PC-3 (cell line): ENCODE measurements at regions not wholly inside any gene's neighbourhood (a gene's known extent, or its start where the extent isn't known, plus 50 kb on each side); places are given as distances from the start of the nearest gene placed in this dataset.

Source experiments
- ATAC-seq: fragments of 200-7000 bp; cut with Tn5 transposase; 2 replicates; pipeline ENCODE4 v1.9.1; 2020; ENCODE audit warnings: mild to moderate bottlenecking, moderate library complexity
- BruUV-seq: library from RNA; stranded (reverse); fragments of 400-500 nt; replicated peaks from 2 replicates; lab custom pipeline; 2021; lab: Mats Ljungman, UMichigan
- CTCF ChIA-PET: fragments of 300-600 bp; sonication (Branson Sonifier 250); formaldehyde crosslinking; loops from one replicate; lab custom pipeline; 2022; ENCODE audit warnings: antibody characterized with exemption; lab: Charles Lee
- POLR2A ChIA-PET: fragments of 300-600 bp; sonication (Branson Sonifier 250); formaldehyde crosslinking; loops from one replicate; lab custom pipeline; 2022; ENCODE audit warnings: antibody characterized with exemption; ENCODE audit not compliant: unreplicated experiment; lab: Charles Lee
- DNase-seq: peaks from one replicate; pipeline ENCODE4 v3.0.0-alpha.2; 2015
- H2AFZ ChIP-seq: fragments of 300-600 bp; sonication (generic); 2 replicates; pipeline ENCODE4 v1.6.0; 2016; ENCODE audit warnings: antibody characterized with exemption, low read length
- H3F3A ChIP-seq: fragments of 300-600 bp; sonication (generic); one replicate; pipeline ENCODE4 v1.6.0; 2017; ENCODE audit warnings: antibody characterized with exemption, low read length, control low read depth, mild to moderate bottlenecking; ENCODE audit not compliant: unreplicated experiment
- H3K27ac ChIP-seq: fragments of 300-600 bp; sonication (generic); 2 replicates; pipeline ENCODE4 v1.5.1; 2016; ENCODE audit warnings: mild to moderate bottlenecking, low read length
- H3K27me3 ChIP-seq: fragments of 300-600 bp; sonication (generic); 2 replicates; pipeline ENCODE4 v1.6.1; 2016; ENCODE audit warnings: low read length, mixed read lengths
- H3K36me3 ChIP-seq: fragments of 300-600 bp; sonication (generic); 2 replicates; pipeline ENCODE4 v1.6.1; 2016; ENCODE audit warnings: low read depth, mixed run types, low read length, mixed read lengths
- H3K4me1 ChIP-seq: fragments of 300-600 bp; sonication (generic); 2 replicates; pipeline ENCODE4 v1.5.1; 2016; ENCODE audit warnings: low read length; ENCODE audit not compliant: insufficient read depth
- H3K4me2 ChIP-seq: fragments of 300-600 bp; sonication (generic); 2 replicates; pipeline ENCODE4 v1.6.0; 2016; ENCODE audit warnings: low read length
- H3K4me3 ChIP-seq: fragments of 300-600 bp; sonication (generic); 2 replicates; pipeline ENCODE4 v1.5.1; 2016; ENCODE audit warnings: mild to moderate bottlenecking, low read length, mixed read lengths
- H3K79me2 ChIP-seq: fragments of 300-600 bp; sonication (generic); 2 replicates; pipeline ENCODE4 v1.6.1; 2017; ENCODE audit warnings: low read length, mixed read lengths
- H3K9ac ChIP-seq: fragments of 300-600 bp; sonication (generic); 2 replicates; pipeline ENCODE4 v1.6.0; 2016; ENCODE audit warnings: mild to moderate bottlenecking, low read length
- H3K9me2 ChIP-seq: fragments of 300-600 bp; sonication (generic); replicated peaks from 2 replicates; pipeline ENCODE4 v1.6.1; 2016; ENCODE audit warnings: mixed run types, low read length, mixed read lengths
- H3K9me3 ChIP-seq: fragments of 300-600 bp; sonication (generic); 2 replicates; pipeline ENCODE4 v1.6.1; 2016; ENCODE audit warnings: low read length, mixed read lengths
- H4K20me1 ChIP-seq: fragments of 300-600 bp; sonication (generic); 2 replicates; pipeline ENCODE4 v1.6.1; 2016; ENCODE audit warnings: low read length, mixed read lengths
- CTCF ChIP-seq: fragments of 300-600 bp; sonication (generic); conservative IDR thresholded peaks from 2 replicates; pipeline ENCODE4 v1.5.1; 2017; ENCODE audit warnings: antibody characterized with exemption, low read depth, mild to moderate bottlenecking, low read length
- EZH2 ChIP-seq: fragments of 300-600 bp; sonication (generic); IDR thresholded peaks from one replicate; pipeline ENCODE4 v1.6.1; 2017; ENCODE audit warnings: antibody characterized with exemption, mild to moderate bottlenecking, low read length; ENCODE audit not compliant: unreplicated experiment
- EZH2phosphoT487 ChIP-seq: fragments of 300-600 bp; sonication (generic); IDR thresholded peaks from 2 replicates; pipeline ENCODE4 v1.6.1; 2018; ENCODE audit warnings: mild to moderate bottlenecking, antibody characterized with exemption, low read length, borderline replicate concordance
- intact Hi-C: fragments of 100-400 bp; cut with micrococcal nuclease; formaldehyde crosslinking; loops from 2 replicates; pipeline ENCODE4 v1.9.0; 2023

- DNase-seq (no peak), ATAC-seq (no peak)
- H3F3A ChIP-seq = no peaks in the 10 kb centered on the region
- H3K4me3 ChIP-seq = no peak overlapping the region
- CTCF ChIA-PET = no interaction called here
- TF ChIP-seq EZH2 (no peak), CTCF (no peak), EZH2phosphoT487 (no peak)
- H4K20me1 ChIP-seq = no peaks in the 10 kb centered on the region
- no peaks in the 10 kb centered on the region for H3K79me2 ChIP-seq
- H3K36me3 ChIP-seq = no peaks in the 10 kb centered on the region
- POLR2A ChIA-PET = no interaction called here
- no peak overlapping the region for H3K9ac ChIP-seq
- H3K9me3 ChIP-seq = no peaks in the 10 kb centered on the region
- H3K4me1 ChIP-seq = no peaks in the 10 kb centered on the region
- BruUV-seq = no TSS peak
- peaks cover 92% of the 10 kb centered on the region for H3K27me3 ChIP-seq
- intact Hi-C loops = no loop called here
- H3K9me2 ChIP-seq = no peaks in the 10 kb centered on the region
- no peak overlapping the region for H2AFZ ChIP-seq
- H3K4me2 ChIP-seq = no peak overlapping the region
- no peak overlapping the region for H3K27ac ChIP-seq
These were observed 209.7 kb downstream of the TEX36 start for GRCh38 chr10:125473143-125473793.

DNA sequence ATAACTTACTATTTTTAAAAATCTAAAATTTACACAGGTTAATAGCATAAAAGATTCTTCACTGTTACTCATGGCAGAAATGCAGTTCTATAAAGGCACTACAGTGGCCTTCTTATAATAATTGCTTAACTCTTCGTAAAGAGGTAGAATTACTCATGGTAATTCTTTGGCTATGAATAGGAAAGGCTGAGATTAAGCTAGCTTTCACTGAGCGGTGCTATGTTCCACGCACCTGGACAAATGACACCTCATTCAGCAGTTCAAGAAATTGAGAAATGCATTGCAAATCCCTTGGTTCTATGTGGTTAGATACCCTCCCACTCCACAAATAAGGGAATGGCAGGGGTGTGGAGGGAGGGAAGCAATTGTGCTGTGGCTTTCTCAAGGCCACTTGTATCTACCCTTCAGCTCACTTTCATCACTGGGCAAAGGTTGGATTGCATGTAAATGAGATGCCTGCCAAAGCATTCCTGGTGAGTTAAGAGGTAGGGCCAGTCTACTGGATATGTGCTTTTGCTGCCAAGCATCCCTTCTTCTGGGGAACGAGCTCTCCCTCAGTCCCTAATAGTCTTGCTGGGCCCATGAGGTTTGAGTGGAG lies 210.9 kb downstream of the TEX36 start:
- H3K4me3 ChIP-seq = no peak overlapping the region
- H2AFZ ChIP-seq = no peak overlapping the region
- ATAC-seq = no peak
- H3K36me3 ChIP-seq = no peaks in the 10 kb centered on the region
- DNase-seq = no peak
- H3K4me2 ChIP-seq = no peak overlapping the region
- H3K27me3 ChIP-seq = peaks cover 96% of the 10 kb centered on the region
- H3K9me2 ChIP-seq = no peaks in the 10 kb centered on the region
- H4K20me1 ChIP-seq = no peaks in the 10 kb centered on the region
- H3K79me2 ChIP-seq = no peaks in the 10 kb centered on the region
- TF ChIP-seq EZH2phosphoT487 (no peak), CTCF (no peak), EZH2 (no peak)
- ChIA-PET CTCF (no interaction called here), POLR2A (no interaction called here)
- no peak overlapping the region for H3K9ac ChIP-seq
- no peak overlapping the region for H3K27ac ChIP-seq
- intact Hi-C loops = no loop called here
- H3K4me1 ChIP-seq = no peaks in the 10 kb centered on the region
- no TSS peak for BruUV-seq
- no peaks in the 10 kb centered on the region for H3K9me3 ChIP-seq
- no peaks in the 10 kb centered on the region for H3F3A ChIP-seq

GRCh38 chr10:125468278-125468677 lies 214.7 kb downstream of the TEX36 start:
- Histone ChIP-seq H3K9ac (no peak overlapping the region), H3K79me2 (no peaks in the 10 kb centered on the region), H3K27ac (no peak overlapping the region), H3K4me2 (no peak overlapping the region), H3K36me3 (no peaks in the 10 kb centered on the region), H3K4me3 (no peak overlapping the region), H3K9me3 (no peaks in the 10 kb centered on the region), H2AFZ (no peak overlapping the region), H3K27me3 (peaks cover 92% of the 10 kb centered on the region), H4K20me1 (no peaks in the 10 kb centered on the region), H3K4me1 (no peaks in the 10 kb centered on the region), H3K9me2 (no peaks in the 10 kb centered on the region), H3F3A (no peaks in the 10 kb centered on the region)
- TF ChIP-seq CTCF = no peak
- TF ChIP-seq EZH2phosphoT487 = no peak
- TF ChIP-seq EZH2 = no peak
- BruUV-seq = no TSS peak
- CTCF ChIA-PET = no interaction called here
- DNase-seq (no peak), ATAC-seq (no peak)
- intact Hi-C loops = no loop called here
- POLR2A ChIA-PET = no interaction called here
